Stimulated activated CD4-positive, alpha-beta T cell treated with anti-CD3 and anti-CD28 coated beads, Interleukin-12 subunit alpha, Interleukin-12 subunit beta, amount 100 ng/mL, for 24 hours (primary cell): ENCODE measurements at regions not wholly inside any gene's neighbourhood (a gene's known extent, or its start where the extent isn't known, plus 50 kb on each side); places are given as distances from the start of the nearest gene placed in this dataset.

ENCODE experiments used
- DNase-seq, 2 experiments: peaks; one replicate each; pipeline ENCODE4 v3.0.0-alpha.2; 2020; ENCODE audit warnings: low read depth in 2 of 2

DNA sequence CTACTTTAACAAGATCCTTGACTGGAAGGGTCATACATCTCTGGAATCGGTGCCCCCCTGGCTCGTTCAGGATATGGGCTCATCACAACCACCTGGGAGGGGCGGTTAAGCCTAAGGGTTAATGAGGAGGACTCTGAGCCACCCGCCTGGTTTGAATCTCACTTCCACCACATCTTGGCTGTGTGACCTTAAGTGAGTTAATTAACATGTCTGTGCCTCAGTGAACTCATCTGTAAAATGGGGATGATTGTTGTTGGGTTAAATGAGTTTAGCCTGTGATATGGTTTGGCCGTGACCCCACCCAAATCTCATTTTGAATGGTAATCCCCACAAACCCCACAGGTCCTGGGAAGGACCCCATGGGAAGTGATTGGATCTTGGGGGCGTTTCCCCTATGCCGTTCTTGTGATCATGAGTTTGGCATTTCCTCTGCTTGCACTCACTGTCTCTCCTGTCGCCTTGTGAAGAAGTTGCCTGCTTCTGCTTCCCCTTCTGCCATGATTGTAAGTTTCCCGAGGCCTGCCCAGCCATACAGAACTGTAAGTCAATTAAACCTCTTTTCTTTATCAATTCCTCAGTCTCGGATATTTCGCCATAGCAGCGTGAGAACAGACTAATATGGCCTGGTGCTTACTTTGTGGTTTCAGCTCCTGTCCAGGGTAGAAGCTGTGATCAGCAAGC, 214.0 kb upstream of the CIBAR2 start:
- no peak for DNase-seq

DNA sequence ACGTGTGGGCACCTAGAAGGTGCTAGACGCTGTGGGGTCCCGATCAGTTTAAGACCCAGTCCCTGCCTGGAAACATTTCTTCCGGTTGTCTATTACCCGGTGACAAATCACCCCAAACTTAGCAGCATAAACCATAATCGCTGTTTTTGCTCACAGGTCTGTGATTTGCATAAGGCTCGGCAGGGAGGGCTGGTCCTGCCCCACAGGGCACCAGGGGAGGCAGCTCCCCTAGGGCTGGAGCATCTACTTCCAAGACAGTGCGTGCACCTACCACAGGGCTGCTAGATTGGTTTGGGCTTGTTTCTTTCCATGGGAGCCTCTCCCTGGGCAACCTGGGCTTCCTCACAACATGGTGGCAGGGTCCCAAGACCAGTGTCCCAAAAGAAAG, 214.5 kb upstream of the CIBAR2 start:
- DNase-seq: no peak

- DNase-seq: no peak
These were observed 215.7 kb upstream of the CIBAR2 start for GRCh38 chr16:85327731-85328675.

DNA sequence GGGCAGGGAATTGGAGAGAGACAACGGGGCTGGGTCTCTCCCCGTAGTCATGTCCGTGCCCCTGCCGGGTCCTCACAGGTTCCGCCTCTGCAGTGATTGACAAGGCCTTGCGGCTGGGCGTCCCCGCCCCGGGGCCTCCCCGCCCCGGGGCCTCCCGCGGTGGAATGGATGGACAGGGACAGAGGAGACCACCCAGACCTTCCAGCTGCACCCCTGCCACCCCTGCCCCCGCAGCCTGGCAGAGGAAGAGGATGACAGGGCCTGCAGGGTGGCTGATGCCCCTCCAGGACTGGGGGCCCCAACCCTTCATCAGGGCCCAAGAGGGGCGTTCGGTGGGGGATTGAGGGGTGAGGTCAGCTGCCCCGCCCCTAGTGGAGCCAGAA, 216.4 kb upstream of the CIBAR2 start:
- no peak for DNase-seq

- DNase-seq: no peak
These were observed 217.0 kb upstream of the CIBAR2 start for GRCh38 chr16:85329059-85329812.

GRCh38 chr16:85330006-85330693, 217.9 kb upstream of the CIBAR2 start:
- DNase-seq: no peak

DNA sequence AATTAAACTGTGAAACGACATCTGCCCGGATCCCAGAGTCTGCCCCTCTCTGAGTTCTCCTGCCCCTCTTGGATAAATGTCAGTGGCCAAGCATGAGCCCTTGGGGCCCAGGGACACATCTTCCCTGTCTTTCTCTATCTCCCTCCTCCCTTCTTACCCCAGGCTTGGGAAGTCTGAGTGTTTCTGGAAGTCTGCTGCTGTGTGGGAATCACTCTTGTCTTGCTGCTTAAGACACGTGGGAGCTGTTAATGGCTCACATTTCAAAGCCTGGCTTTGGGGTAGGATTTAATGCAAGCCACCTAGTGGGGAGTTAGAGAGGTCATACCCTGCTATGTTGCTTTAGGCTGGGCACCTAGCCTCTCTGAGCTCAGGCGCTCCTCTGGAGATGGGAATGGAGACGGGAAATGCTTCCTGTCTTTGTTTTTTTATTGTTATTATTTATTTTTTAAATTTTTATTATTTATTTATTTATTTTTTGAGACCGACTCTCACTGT, 218.5 kb upstream of the CIBAR2 start:
- no peak for DNase-seq

DNA sequence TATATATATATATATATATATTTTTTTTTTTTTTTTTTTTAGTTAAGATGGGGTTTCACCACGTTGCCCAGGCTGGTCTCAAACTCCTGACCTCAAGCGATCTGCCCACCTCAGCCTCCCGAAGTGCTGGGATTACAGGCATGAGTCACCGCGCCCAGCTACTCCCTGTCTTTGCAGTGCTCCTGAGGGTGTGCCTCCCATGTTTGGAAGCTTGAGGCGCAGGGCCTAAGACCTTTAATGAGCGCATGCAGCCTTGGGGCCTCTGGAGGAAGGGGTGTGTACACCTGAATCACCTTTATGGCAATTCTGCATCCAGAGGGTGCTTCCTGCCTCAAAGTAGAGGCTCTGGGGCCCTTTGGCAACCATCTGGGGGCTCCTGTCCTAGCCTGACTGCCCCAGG, 219.4 kb upstream of the CIBAR2 start:
- no peak for DNase-seq

- DNase-seq: no peak
These were observed 219.9 kb upstream of the CIBAR2 start for GRCh38 chr16:85332175-85332574.

DNA sequence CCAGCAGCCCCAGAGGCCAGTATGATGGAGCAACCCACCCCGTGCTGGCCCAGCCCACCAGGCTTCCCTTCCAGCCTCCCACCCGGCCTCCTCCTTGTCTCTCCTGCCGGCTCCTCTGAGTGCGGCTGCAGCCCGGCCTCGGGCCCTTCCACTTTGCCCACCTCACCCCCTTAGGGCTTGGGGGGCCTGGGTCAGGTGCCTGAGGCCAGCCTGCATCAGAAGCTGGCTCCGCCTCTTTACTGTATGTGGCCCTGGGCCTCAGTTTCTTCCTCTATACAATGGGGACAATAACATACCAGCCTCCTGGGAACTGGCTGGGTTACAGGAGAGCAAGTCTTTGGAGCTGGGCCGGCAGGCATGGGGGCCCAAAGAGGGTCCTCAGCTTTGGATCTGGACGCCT, 221.1 kb upstream of the CIBAR2 start:
- no peak for DNase-seq

DNA sequence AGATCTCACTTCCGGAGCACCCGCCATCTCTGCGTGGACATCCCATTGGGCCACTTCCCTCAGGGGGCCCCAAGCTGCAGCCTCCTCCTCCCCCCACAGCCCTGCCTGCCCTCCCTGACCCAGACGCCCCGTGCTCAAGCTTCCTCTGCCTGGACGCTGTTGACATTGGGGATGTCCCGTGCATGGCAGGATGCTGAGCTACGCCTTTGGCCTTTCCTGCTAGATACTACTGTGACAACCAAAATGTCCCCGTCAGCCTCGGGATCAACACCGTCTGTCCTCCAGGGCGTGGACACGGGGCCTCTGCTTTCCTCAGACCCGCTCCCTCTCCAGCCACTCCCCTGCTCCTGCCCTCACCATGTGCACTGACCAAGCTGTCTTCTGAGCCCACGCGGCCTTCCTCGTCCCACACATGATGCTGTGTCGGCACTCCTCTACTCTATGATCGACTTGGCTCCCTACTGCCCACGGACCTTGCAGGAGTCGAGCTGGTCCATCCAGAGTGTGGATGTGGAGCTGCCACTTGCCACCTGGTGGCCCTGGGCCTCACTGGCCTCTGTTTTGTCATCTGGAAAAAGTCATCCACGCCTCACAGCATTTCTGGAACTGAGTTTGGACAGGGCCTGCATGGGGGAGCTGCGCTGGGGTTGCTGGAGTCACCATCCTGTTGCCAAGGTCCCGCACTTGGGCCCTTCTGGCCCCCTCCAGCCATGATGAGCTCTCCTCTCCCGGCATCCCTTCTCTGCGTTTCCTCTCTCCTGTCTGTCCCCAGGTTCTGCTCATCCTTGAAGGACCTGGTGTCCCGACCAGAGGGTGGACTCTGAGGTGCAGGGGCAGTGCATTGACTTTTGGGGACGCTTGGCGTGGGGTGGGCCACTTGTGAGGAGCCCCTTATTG, 221.7 kb upstream of the CIBAR2 start:
- no peak for DNase-seq

DNA sequence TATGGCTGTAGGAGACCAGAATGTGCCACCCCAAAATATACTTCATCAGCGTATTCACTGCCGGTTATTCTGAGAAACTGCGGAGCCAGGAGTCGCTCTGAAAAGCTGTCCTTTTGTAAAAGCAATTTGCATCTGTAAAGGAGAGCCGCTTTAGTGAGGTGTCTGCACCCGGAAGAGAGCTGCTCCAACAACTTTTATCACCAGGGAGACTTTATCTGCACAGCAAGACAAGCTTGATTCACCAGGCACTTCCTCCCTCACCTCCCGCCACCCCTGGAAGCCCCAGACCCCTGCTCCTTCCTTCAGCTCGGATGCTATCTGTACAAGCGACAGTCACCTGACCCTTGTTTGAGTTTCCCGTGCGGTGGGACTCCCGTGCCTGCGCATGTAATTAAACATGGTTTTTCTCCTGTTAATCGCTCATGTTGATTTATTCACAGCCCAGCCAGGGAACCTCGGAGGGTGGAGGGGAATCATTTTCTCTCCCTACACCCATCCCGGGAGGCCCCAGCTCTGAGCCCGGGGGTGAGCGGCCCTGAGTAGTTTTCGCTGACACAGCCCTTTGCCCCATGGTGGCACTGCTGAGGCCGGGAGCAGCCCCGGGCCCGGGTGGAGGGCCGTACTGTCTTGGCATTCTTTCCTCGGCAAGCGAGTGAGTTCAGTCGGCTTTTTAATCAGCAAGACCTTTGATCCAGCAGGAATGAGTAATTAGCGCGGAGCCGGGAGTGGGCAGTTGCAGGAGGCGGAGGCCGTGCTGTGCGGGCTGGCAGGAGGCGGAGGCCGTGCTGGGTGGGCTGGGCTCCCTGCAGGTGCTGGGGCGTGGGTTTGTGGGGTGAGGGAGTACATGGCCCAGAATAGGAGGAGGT, 222.7 kb upstream of the CIBAR2 start:
- DNase-seq: peak in 1 of 2 experiments; percentile 17

DNA sequence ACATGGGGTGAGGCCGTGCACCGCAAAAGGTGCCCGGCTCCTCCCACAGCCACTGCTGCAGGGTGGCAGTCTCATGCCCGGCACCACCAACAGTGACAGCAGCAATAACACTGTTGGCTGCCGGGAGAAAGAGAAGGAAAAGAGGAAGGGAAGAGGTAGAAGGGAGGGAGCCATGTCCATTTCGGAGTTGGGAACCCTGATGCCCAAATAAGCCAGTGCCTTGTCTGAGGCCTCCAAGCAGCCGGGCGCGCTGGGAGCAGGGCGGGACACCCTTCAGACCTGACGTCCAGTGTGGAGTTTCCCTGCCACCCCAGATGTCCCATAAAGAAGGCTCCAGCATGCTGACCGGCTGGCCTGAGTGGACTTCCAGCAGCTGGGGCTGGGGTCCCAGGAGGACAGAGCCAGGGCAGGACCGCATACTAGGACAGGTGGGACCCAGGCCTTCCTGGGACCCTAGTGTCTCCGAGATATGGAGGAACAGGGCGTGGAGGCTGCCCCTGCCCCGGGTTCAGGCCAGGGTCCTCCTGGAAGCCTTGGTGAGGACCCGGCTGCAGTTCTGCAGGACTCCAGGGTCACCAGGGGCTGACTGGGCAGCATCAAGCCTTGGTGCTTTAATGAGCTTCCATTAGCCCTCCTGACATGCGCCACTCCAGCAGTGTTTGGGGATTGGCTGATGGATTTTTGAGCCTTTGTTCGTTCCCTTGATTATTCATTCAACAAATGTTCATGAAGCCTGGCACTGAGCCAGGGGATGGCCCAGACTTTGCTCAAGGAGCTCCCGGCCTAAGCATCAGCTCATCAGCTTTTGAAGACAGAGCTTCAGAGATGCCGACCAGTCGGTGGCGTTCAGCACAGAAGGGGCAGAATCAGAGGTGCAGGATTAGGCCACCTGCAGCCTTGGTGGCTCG, 223.6 kb upstream of the CIBAR2 start:
- no peak for DNase-seq

- no peak for DNase-seq
These were observed 225.8 kb upstream of the CIBAR2 start for GRCh38 chr16:85337910-85338637.

DNA sequence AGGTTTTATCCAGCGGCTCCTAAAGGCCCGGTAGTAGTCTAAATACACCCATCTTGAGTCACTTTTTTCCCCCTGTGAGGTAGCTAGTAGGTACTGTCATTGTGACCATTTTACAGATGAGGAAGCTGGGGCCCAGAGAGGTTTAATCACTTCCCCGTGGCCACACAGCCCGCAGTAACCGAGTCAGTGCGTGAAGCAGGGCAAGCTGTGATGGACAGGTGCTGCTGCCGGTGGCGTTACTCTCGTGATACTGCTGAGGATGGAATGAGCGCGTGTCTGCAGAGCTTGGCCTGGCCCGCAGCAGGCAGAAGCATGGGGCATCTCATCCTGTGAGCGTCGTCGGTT, 226.3 kb upstream of the CIBAR2 start:
- no peak for DNase-seq

DNA sequence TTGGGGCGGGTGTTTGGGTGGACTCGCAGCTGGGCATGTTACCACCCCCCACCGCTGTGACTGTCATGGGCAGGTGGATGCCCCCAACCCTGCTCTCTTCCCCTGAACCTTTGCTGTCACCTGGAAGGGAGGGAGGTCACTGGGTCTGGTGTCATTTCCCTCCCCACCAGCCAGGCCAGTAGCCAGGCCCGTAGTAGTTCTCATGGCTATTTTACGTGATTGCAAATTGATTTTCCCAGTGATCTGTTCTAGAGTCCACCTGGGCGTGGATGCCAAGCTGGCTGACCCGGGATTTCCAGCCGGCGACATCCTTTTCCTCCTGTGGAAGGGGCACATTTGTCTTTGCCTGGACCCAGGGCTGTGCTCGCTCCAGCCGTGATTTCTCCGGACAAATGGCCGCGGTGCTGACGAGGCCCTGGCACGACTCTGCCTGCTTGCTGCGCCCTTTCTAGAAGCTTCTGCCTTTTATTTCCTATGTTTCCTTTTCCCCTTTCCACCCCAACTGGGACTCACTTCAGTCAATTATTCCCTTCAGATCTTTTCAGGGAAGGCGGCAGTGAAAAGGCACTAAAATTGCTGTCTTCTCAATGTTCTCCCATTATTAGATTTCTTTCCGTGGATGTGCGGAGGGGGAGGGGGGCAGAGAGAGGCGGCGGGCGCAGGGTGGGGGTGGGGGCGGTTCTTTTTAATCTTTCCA, 226.9 kb upstream of the CIBAR2 start:
- DNase-seq: no peak

- no peak for DNase-seq
These were observed 229.9 kb upstream of the CIBAR2 start for GRCh38 chr16:85341972-85342695.
